CD4-positive, alpha-beta T cell treated with Interleukin-6 at 100 ng/mL for 8 hours (primary cell): ENCODE measurements at regions not wholly inside any gene's neighbourhood (a gene's known extent, or its start where the extent isn't known, plus 50 kb on each side); places are given as distances from the start of the nearest gene placed in this dataset.

Source experiments
- DNase-seq: peaks from one replicate; pipeline ENCODE4 v3.0.0-alpha.2; 2020; ENCODE audit warnings: mixed read lengths, low spot score

GRCh38 chr11:110928391-110928790 is 216.2 kb upstream of the ARHGAP20 start:
- DNase-seq: no peak

- DNase-seq: no peak
Observed at GRCh38 chr11:110921742-110922521, 209.7 kb upstream of the ARHGAP20 start.

GRCh38 chr11:110919241-110919922 is 207.1 kb upstream of the ARHGAP20 start:
- no peak for DNase-seq

- no peak for DNase-seq
Observed at GRCh38 chr11:110918351-110918750, 206.1 kb upstream of the ARHGAP20 start.

- no peak for DNase-seq
Observed at GRCh38 chr11:110912437-110912836, 200.2 kb upstream of the ARHGAP20 start.

GRCh38 chr11:110910384-110910783 is 198.1 kb upstream of the ARHGAP20 start:
- no peak for DNase-seq

GRCh38 chr11:110909336-110909735 is 197.1 kb upstream of the ARHGAP20 start:
- no peak for DNase-seq

- DNase-seq: no peak
Observed at GRCh38 chr11:110908401-110909105, 196.3 kb upstream of the ARHGAP20 start.

GRCh38 chr11:110907629-110908028 is 195.4 kb upstream of the ARHGAP20 start:
- DNase-seq: peak; percentile 35

- no peak for DNase-seq
Observed at GRCh38 chr11:110903830-110904229, 191.6 kb upstream of the ARHGAP20 start.

GRCh38 chr11:110903378-110903777 is 191.1 kb upstream of the ARHGAP20 start:
- DNase-seq: no peak

GRCh38 chr11:110901441-110901840 is 189.2 kb upstream of the ARHGAP20 start:
- no peak for DNase-seq

GRCh38 chr11:110900426-110900825 is 188.2 kb upstream of the ARHGAP20 start:
- no peak for DNase-seq

- DNase-seq: no peak
Observed at GRCh38 chr11:110897035-110897434, 184.8 kb upstream of the ARHGAP20 start.

- no peak for DNase-seq
Observed at GRCh38 chr11:110896358-110896757, 184.1 kb upstream of the ARHGAP20 start.

GRCh38 chr11:110894224-110894623 is 182.0 kb upstream of the ARHGAP20 start:
- no peak for DNase-seq

GRCh38 chr11:110892741-110893285 is 180.6 kb upstream of the ARHGAP20 start:
- DNase-seq: no peak

GRCh38 chr11:110891411-110891810 is 179.2 kb upstream of the ARHGAP20 start:
- no peak for DNase-seq

- DNase-seq: no peak
Observed at GRCh38 chr11:110890995-110891394, 178.8 kb upstream of the ARHGAP20 start.

- DNase-seq: no peak
Observed at GRCh38 chr11:110886288-110886970, 174.2 kb upstream of the ARHGAP20 start.

- no peak for DNase-seq
Observed at GRCh38 chr11:110883256-110883655, 171.0 kb upstream of the ARHGAP20 start.

GRCh38 chr11:110878513-110878912 is 166.3 kb upstream of the ARHGAP20 start:
- no peak for DNase-seq
